CD14-positive monocyte (primary cell): ENCODE measurements at regions not wholly inside any gene's neighbourhood (a gene's known extent, or its start where the extent isn't known, plus 50 kb on each side); places are given as distances from the start of the nearest gene placed in this dataset.

Source experiments
- DNase-seq, 3 donors: peaks; one replicate each; pipeline ENCODE4 v3.0.0-alpha.2; 2011 to 2022
- H2AFZ ChIP-seq: 2 replicates; pipeline ENCODE4 v1.6.0; 2012; ENCODE audit warnings: mild to moderate bottlenecking, low read depth, low read length, inconsistent platforms; ENCODE audit not compliant: insufficient read depth, poor library complexity, severe bottlenecking
- H3K27ac ChIP-seq, 2 donors: 1 replicate in 1 of 2; 2 replicates in 1 of 2; pipeline ENCODE4 v1.5.1; 2012 to 2013; ENCODE audit warnings: low read length in 2 of 2, control low read depth in 1 of 2, inconsistent platforms in 1 of 2, low read depth in 1 of 2, mild to moderate bottlenecking in 1 of 2
- H3K27me3 ChIP-seq, 2 donors: one replicate each; pipeline versions ENCODE4 v1.6.0 to v1.6.1; 2011 to 2013; ENCODE audit warnings: low read length in 2 of 2; ENCODE audit not compliant: control insufficient read depth in 2 of 2, insufficient read depth in 2 of 2
- H3K36me3 ChIP-seq, 2 donors: replicated peaks in 1 of 2; 1 replicate in 1 of 2; 2 replicates in 1 of 2; pipeline versions ENCODE4 v1.5.1 to v1.6.1; 2012 to 2013; ENCODE audit warnings: low read length in 2 of 2, control low read depth in 1 of 2, inconsistent platforms in 1 of 2, mild to moderate bottlenecking in 1 of 2; ENCODE audit not compliant: insufficient read depth in 2 of 2, control insufficient read depth in 1 of 2
- H3K4me1 ChIP-seq, 2 donors: 1 replicate in 1 of 2; 2 replicates in 1 of 2; pipeline versions ENCODE4 v1.5.1 to v1.6.1; 2012 to 2013; ENCODE audit warnings: low read length in 2 of 2, control low read depth in 1 of 2, inconsistent platforms in 1 of 2, mild to moderate bottlenecking in 1 of 2, moderate library complexity in 1 of 2; ENCODE audit not compliant: insufficient read depth in 2 of 2, control insufficient read depth in 1 of 2
- H3K4me2 ChIP-seq: replicated peaks from 2 replicates; pipeline ENCODE3; 2012; ENCODE audit warnings: low read length, moderate library complexity, mild to moderate bottlenecking; ENCODE audit not compliant: poor library complexity, severe bottlenecking; ENCODE audit errors: extremely low read depth
- H3K4me3 ChIP-seq, 3 experiments: fragments of 200-600 bp in 1 of 3; sonication (generic) in 1 of 3; replicated peaks in 1 of 3; 1 replicate in 2 of 3; 2 replicates in 1 of 3; pipeline ENCODE4 v1.5.1; 2011 to 2013; ENCODE audit warnings: low read length in 3 of 3, mild to moderate bottlenecking in 3 of 3, control low read depth in 2 of 3, low read depth in 2 of 3, inconsistent platforms in 1 of 3, moderate library complexity in 1 of 3
- H3K79me2 ChIP-seq: 2 replicates; pipeline ENCODE4 v1.6.0; 2012; ENCODE audit warnings: mild to moderate bottlenecking, control low read depth, inconsistent platforms, low read length, moderate library complexity; ENCODE audit not compliant: insufficient read depth
- H3K9ac ChIP-seq: 2 replicates; pipeline ENCODE4 v1.6.0; 2017; ENCODE audit warnings: low read length, mild to moderate bottlenecking; ENCODE audit not compliant: insufficient read depth, poor library complexity, severe bottlenecking
- H3K9me3 ChIP-seq, 2 donors: replicated peaks in 1 of 2; 1 replicate in 1 of 2; 2 replicates in 1 of 2; pipeline versions ENCODE4 v1.5.1 to v1.6.1; 2012 to 2013; ENCODE audit warnings: low read length in 2 of 2, control low read depth in 1 of 2; ENCODE audit not compliant: control insufficient read depth in 1 of 2, insufficient read depth in 1 of 2
- H4K20me1 ChIP-seq: 2 replicates; pipeline ENCODE4 v1.6.0; 2012; ENCODE audit warnings: mild to moderate bottlenecking, low read length, control low read depth, moderate library complexity; ENCODE audit not compliant: insufficient read depth
- H3K27ac Mint-ChIP-seq, 7 donors: one replicate each; pipeline ENCODE4 v1.8.0; 2020; ENCODE audit warnings: mild to moderate bottlenecking in 7 of 7, mixed read lengths in 7 of 7, moderate library complexity in 6 of 7, inconsistent platforms in 2 of 7
- H3K27me3 Mint-ChIP-seq, 3 donors: one replicate each; pipeline ENCODE4 v1.8.0; 2021 to 2022; ENCODE audit warnings: low read depth in 3 of 3, mild to moderate bottlenecking in 3 of 3, mixed read lengths in 3 of 3, moderate library complexity in 3 of 3, inconsistent platforms in 1 of 3
- H3K36me3 Mint-ChIP-seq, 2 donors: one replicate each; pipeline ENCODE4 v1.8.0; 2020; ENCODE audit warnings: mixed read lengths in 2 of 2, inconsistent platforms in 1 of 2, mild to moderate bottlenecking in 1 of 2
- H3K4me1 Mint-ChIP-seq: one replicate; pipeline ENCODE4 v1.8.0; 2020; ENCODE audit warnings: mild to moderate bottlenecking, mixed read lengths
- H3K4me3 Mint-ChIP-seq, 2 donors: one replicate each; pipeline ENCODE4 v1.8.0; 2020; ENCODE audit warnings: mild to moderate bottlenecking in 2 of 2, mixed read lengths in 2 of 2, moderate library complexity in 1 of 2
- H3K9me3 Mint-ChIP-seq, 7 donors: one replicate each; pipeline ENCODE4 v1.8.0; 2020 to 2022; ENCODE audit warnings: mixed read lengths in 7 of 7, mild to moderate bottlenecking in 6 of 7, moderate library complexity in 6 of 7, inconsistent platforms in 2 of 7
- intact Hi-C, 2 donors: fragments of 100-400 bp; cut with micrococcal nuclease; formaldehyde crosslinking; loops; one replicate each; pipeline versions ENCODE4 v1.15.0 to v1.15.1; 2023
- TF ChIP-seq, protein P1 (sequence below): fragments of 200-600 bp; IDR thresholded peaks from one replicate; pipeline ENCODE4 v1.8.0; 2022; ENCODE audit warnings: antibody characterized with exemption, mild to moderate bottlenecking

DNA sequence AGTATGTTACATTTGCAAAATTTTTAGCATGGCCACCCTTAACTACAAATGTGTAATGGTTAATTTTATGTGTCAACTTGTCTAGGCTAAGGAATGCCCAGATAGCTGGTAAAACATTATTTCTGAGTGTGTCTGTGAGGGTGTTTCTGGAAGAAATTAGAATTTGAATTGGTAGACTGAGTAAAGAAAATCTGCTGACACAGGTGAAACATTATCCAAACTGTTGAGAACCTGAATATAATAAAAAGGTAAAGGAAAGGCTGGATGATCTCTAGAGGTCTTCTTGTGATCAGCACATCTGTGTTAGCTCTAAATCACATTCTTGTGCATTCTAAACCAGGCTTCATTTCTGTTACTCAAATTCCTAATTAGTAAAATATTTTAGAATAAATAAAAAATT lies 100.8 kb downstream of the UCHL5 start:
- no peaks in the 10 kb centered on the region for H3K9me3 ChIP-seq
- Mint-ChIP-seq H3K4me3 (no peak overlapping the region), H3K36me3 (peaks cover 5 to 7% of the 10 kb centered on the region in 2 donors), H3K4me1 (peaks cover 17% of the 10 kb centered on the region), H3K27me3 (peaks cover 0 to 3% (median 2%) of the 10 kb centered on the region in 3 donors), H3K27ac (peak overlapping the region in 1 of 7 donors; percentile 61), H3K9me3 (peaks cover 0 to 8% (median 6%) of the 10 kb centered on the region in 7 donors)
- H3K4me2 ChIP-seq: no peak overlapping the region
- no peak overlapping the region for H3K27ac ChIP-seq
- H3K9ac ChIP-seq: no peak overlapping the region
- no peak overlapping the region for H3K4me3 ChIP-seq
- no peaks in the 10 kb centered on the region for H3K79me2 ChIP-seq
- H2AFZ ChIP-seq: no peak overlapping the region
- peaks cover 4 to 13% of the 10 kb centered on the region in 2 donors for H3K4me1 ChIP-seq
- H3K27me3 ChIP-seq: no peaks in the 10 kb centered on the region
- no peak for DNase-seq
- TF ChIP-seq, protein P1, sequence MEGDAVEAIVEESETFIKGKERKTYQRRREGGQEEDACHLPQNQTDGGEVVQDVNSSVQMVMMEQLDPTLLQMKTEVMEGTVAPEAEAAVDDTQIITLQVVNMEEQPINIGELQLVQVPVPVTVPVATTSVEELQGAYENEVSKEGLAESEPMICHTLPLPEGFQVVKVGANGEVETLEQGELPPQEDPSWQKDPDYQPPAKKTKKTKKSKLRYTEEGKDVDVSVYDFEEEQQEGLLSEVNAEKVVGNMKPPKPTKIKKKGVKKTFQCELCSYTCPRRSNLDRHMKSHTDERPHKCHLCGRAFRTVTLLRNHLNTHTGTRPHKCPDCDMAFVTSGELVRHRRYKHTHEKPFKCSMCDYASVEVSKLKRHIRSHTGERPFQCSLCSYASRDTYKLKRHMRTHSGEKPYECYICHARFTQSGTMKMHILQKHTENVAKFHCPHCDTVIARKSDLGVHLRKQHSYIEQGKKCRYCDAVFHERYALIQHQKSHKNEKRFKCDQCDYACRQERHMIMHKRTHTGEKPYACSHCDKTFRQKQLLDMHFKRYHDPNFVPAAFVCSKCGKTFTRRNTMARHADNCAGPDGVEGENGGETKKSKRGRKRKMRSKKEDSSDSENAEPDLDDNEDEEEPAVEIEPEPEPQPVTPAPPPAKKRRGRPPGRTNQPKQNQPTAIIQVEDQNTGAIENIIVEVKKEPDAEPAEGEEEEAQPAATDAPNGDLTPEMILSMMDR: no peak
- H3K36me3 ChIP-seq: no peaks in the 10 kb centered on the region
- intact Hi-C loops: loop anchor here in 1 of 2 donors (10.0 kb wide), 1 partner anchor 84 kb away; no protein-coding TSS in a partner anchor
- H4K20me1 ChIP-seq: no peaks in the 10 kb centered on the region

DNA sequence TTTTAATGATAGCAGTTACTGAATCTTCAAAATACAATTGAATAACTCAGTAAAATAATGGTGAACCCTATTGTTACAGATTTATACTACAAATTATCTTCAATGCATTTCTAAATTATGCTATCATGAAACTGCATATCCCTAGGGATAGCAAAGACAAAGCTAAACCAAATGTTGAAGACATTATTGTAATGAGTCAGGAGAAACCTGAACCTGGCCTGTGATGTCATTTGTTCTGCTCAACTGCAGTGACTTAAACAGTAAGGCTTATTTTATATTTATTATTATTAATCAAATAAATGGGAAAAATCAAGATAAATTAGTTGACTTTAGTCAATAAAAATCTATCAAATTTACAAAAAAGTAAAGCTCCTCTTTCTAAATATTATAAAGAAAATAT lies 100.3 kb downstream of the UCHL5 start:
- Mint-ChIP-seq H3K9me3 (peaks cover 0 to 8% (median 6%) of the 10 kb centered on the region in 7 donors), H3K27ac (no peak overlapping the region), H3K4me3 (no peak overlapping the region), H3K27me3 (peaks cover 0 to 3% (median 2%) of the 10 kb centered on the region in 3 donors), H3K4me1 (peaks cover 16% of the 10 kb centered on the region), H3K36me3 (peaks cover 3 to 7% of the 10 kb centered on the region in 2 donors)
- Histone ChIP-seq H3K79me2 (no peaks in the 10 kb centered on the region), H3K36me3 (no peaks in the 10 kb centered on the region), H3K27me3 (no peaks in the 10 kb centered on the region), H3K9ac (no peak overlapping the region), H3K4me3 (no peak overlapping the region), H3K9me3 (no peaks in the 10 kb centered on the region), H4K20me1 (no peaks in the 10 kb centered on the region), H3K27ac (no peak overlapping the region), H3K4me1 (peaks cover 4 to 13% of the 10 kb centered on the region in 2 donors), H2AFZ (no peak overlapping the region), H3K4me2 (no peak overlapping the region)
- TF ChIP-seq, protein P1: no peak
- DNase-seq: no peak
- intact Hi-C loops: loop anchor here in 1 of 2 donors (10.0 kb wide), 1 partner anchor 84 kb away; no protein-coding TSS in a partner anchor
